GM12891 (cell line): ENCODE measurements at regions not wholly inside any gene's neighbourhood (a gene's known extent, or its start where the extent isn't known, plus 50 kb on each side); places are given as distances from the start of the nearest gene placed in this dataset.

Source experiments
- POLR2A ChIP-seq: IDR thresholded peaks from 2 replicates; pipeline ENCODE4 v1.6.1; 2011; ENCODE audit warnings: low read depth, low read length, control low read depth
- TAF1 ChIP-seq: IDR thresholded peaks from 2 replicates; pipeline ENCODE4 v1.6.1; 2011; ENCODE audit warnings: low read depth, low read length, control low read depth

DNA sequence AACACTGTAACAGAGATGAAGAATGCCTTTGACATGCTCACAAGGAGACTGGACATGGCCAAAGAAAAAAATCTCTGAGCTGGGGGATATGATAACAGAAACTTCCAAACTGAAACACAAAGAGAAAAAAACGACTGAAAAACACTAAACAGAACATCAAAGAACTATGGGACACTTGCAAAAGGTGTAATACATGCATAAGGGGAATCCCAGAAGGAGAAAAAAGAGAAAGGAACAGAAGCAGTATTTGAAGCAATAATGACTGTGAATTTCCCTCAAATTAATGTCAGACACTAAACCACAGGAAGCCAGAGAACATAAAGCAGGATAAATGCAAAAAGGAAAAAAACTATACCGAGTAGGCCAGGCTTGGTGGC, 117.4 kb upstream of the ARID1B start:
- TF ChIP-seq POLR2A (no peak), TAF1 (no peak)
